NCI-H2171 treated with DMSO at 0.1 percent for 48 hours (cell line): ENCODE measurements at regions not wholly inside any gene's neighbourhood (a gene's known extent, or its start where the extent isn't known, plus 50 kb on each side); places are given as distances from the start of the nearest gene placed in this dataset.
"Not testable (repeated sequence)": the region's sequence is repeated elsewhere in the genome, so short reads cannot be mapped to it uniquely, and the experiment has no call there.

Source experiments
- DNase-seq: peaks from one replicate; lab custom pipeline; 2025; lab: John Stamatoyannopoulos, UW

DNA sequence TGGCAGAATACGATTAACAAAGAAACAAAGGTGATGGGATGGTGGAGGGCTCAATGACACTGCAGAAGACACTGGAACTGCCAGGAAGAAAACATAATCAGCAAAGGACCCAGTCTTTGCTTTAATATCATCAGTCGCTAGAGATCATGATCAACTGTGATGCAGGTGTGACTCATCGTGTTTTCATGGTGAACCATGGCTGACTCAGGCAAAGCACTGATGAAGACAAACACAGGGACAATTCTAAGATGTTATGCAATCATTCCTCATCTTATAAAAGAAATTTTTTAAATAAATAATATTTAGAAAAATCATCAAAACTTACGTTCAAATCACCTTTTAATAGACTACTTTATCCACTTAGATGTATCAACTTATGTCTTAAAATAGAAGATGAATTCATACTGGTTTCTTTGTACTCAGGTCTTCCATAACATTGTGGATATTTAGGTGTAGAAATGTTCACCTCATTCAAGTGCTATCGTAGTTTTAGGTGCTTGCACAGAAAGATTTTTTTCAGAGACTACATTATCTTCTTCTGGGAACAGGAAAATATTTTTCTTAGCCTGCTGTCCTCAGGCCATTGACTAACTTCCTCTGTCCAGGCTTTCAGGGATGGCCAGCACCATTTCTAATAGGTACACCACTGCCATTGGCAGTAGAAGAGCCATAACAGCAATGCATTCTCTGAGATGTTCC lies 673.4 kb upstream of the MEF2C start:
- DNase-seq: no peak

DNA sequence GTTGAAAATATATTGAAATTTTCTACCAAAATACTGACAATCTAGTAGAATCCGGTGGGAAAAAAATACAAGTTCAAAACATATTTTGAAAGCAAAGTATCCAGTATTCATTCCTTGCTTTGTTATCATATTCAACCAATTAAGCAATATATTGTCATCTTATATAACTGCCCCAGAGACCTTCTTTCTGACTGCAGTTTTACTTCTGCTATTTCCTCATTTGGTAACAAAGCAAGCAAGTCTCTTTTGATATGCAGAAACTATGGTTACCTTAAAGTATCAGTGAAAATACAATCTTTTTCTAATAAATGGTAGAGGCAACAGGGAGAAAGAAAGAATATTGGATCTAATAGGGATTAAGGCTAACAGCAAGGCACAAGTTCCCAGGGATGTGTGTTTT lies 663.7 kb upstream of the MEF2C start:
- no peak for DNase-seq

- DNase-seq: no peak
These were observed 662.6 kb upstream of the MEF2C start for GRCh38 chr5:89545626-89546025.

DNA sequence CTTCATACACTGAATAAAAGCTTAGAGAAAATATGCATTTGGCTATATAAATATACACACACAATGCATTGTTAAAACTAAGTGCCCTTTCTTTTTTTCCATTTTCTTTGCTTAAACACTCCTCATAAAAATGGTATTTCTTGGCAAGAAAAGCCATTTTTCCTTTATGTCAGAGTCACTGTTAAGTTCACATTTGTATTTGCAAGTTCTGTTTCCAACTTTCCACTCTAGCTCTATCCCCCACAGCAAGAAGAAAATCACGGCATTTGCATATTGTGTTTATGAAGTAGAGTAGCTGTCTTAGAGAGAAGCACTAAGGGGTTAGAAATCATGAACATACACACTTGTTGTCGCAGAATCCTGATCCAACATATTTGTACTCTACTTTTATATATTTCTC lies 662.1 kb upstream of the MEF2C start:
- no peak for DNase-seq

GRCh38 chr5:89542736-89543135 lies 659.8 kb upstream of the MEF2C start:
- DNase-seq: no peak

- no peak for DNase-seq
These were observed 654.8 kb upstream of the MEF2C start for GRCh38 chr5:89537800-89538199.

- no peak for DNase-seq
These were observed 653.0 kb upstream of the MEF2C start for GRCh38 chr5:89536020-89536419.

GRCh38 chr5:89535411-89535810 lies 652.4 kb upstream of the MEF2C start:
- DNase-seq: no peak

DNA sequence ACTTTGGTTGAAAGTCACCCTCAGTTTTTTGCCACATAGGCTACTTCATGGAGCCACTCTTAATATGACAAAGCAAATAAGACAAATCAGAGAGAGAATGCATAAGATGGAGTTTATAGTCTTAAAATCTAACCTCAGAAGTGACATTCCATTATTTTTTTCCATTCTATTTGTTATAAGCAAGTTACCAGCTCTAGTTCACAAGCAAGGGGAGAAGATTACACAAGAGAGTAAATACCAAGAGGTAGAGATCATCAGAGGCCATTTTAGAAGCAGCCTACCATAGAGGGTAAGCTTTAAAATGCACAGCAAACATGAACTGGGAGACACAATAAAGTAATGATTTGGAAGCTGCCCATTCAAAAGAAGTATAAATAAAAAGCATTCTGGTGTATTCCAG lies 651.3 kb upstream of the MEF2C start:
- no peak for DNase-seq

DNA sequence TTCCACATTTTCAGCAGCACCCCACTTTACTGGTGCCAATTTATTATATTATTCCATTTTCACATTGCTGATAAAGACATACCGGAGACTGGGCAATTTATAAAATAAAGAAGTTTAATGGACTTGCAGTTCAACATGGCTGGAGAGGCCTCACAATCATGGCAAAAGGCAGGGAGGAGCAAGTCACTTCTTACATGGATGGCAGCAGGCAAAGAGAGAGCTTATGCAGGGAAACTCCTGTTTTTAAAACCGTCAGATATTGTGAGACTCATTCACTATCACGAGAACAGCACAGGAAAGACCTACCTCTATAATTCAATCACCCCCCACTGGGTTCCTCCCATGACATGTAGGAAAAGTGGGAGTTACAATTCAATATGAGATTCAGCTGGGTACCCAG lies 641.8 kb upstream of the MEF2C start:
- DNase-seq: no peak

DNA sequence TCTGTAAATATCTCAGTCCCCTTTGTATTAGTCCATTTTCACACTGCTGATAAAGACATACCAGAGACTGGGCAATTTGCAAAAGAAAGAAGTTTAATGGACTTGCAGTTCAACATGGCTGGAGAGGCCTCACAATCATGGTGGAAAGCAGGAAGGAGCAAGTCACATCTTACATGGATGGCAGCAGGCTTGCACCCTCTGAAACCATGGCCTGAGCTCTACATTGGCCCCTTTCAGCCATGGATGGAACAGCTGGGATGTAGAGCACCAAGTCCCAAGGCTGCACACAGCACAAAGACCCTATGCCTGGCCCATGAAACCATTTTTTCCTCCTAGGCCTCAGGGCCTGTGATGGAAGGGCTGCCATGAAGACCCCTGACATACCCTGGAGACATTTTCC lies 640.9 kb upstream of the MEF2C start:
- DNase-seq: not testable (repeated sequence)

DNA sequence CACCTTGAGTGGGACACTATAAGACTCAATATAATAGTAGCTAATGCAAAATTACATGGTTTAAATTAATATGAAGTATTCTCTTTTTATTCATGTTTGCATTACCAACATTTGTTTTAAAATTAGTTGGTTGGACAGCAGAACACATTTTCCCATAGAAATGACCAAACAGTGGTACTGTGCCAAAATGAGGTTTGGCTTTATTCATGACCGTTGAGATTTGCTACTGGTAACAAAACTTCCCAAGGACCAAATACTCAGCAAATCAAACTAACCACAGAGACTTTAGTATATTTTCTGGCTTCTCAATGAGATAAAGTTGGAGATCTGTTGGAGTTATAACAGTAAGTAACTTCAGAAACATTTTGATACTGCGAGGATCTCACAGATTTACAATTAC lies 637.8 kb upstream of the MEF2C start:
- DNase-seq: no peak

DNA sequence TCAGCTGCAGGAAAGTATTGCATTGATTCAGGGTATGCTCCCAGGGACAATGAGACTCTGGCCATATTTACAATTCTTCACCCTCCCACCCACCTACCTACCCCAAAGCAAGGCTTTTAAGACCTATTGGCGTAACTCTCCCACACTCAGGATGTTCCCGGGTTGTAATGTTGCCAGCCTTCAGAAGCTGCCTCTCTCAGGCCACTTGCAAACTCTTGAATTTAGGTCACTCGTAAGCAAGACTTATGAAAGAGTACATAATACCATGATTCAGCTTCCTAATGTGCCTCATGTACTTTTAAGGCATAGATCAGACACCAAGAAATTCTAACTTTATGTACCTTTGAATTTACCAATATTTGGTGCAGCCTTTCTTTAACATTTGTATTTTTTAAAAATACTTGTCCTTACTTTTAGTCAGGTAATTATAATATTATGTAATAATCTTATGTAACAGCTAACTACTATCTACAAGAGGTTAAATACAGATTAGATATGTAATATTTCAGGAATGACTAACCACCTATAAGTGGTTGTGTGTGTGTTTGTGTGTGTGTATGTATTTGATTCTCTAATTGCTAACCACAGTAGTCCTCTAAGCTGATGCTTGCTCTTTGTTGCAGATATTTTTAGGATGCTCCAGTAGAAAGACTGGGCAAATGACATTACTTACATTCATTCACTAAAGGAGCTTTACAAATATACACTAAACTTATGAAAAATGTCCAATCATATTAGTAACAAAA lies 630.5 kb upstream of the MEF2C start:
- DNase-seq: no peak

DNA sequence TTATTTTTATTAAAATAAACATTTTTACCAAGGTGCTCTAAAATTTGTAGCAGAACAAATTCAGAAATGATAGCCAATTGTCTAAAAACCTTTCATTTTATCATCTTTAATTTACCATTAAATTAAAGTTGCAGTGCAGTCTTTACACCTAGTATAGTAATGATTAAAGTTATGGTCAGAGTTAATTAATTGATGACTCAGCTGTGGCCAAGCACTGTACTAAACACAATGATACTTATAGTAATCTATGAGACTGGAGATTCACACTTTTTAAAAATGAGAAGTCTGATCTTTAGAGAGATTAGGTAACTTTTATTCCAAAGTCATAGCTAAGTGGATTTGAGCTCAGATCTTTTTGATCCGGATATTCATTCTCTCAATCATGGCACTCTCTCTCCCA lies 621.1 kb upstream of the MEF2C start:
- no peak for DNase-seq

GRCh38 chr5:89499787-89500186 lies 616.8 kb upstream of the MEF2C start:
- DNase-seq: no peak

DNA sequence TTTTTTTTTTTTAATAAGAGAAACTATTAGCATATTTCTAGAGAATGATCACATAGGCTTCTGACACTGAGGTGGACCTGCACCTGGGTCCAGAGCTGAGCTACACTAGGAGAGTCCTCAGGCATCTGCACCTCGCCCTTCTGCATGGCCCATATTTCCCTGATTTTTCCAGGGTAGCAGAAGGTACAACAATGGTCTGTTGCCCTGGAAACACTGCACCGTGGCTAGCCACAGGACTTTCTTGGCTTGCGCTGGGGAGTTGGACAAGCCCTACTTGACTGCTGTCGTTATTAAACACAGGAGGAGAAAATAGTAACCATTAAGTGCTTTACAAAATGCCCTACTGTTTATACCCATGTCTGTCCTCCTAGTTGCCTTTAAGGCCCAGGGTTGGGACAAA lies 615.7 kb upstream of the MEF2C start:
- DNase-seq: no peak

DNA sequence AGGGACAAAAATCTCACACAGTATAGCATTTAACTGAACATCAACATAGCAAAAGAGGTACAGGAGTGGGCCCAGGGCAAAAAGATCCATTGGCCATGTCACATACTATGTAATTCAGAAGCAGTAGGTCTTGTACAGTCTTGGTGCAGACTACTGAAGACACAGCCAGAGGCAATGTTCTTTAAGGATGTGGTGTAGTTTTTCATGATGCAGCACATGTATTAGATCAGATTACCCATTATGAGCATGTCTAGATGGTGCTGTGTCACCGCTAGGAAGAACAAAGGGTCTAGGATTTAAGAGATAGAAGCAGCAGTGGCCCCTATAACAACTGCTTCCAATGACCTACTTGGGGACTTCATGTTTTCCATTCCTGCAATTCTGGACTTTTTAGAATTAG lies 610.4 kb upstream of the MEF2C start:
- no peak for DNase-seq

- DNase-seq: no peak
These were observed 602.0 kb upstream of the MEF2C start for GRCh38 chr5:89484962-89485361.

- DNase-seq: no peak
These were observed 597.5 kb upstream of the MEF2C start for GRCh38 chr5:89480406-89481007.

DNA sequence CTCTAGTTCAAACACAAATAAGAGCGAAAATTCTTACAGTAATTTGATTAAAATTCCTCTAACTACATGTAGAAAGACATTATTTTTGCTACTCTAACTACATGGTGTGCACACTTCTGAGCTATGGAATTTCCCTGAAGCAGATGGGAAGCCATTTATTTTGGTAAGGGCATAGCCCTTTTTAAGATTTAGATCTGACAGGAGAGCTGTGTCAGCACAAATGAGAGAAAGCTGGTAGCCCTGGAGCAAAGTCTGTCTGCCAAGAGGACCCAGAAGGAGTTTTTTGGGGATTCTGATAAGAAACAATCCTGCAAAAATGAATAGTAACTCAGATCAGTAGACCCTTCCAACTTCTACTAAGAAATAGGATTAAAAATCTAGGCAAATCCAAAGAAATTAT lies 595.9 kb upstream of the MEF2C start:
- no peak for DNase-seq

DNA sequence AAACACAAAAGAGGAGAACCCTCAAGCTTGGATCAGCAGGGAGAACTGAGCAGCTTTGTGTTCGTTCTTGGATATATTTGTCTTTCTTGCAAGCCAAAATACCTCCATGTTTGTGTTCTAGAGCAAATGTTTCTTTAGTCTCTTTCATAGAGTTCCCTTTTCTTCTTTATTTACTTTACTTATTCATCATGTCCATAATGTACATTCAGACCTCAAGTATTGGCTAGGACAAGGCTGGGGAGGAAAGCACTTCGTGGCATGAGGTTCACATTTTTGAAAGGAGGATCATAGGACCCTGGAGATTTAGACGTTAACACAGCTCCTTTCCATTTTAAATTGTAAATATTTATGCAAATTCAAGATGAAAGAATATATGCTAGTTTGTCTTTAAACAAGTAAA lies 590.2 kb upstream of the MEF2C start:
- DNase-seq: no peak

GRCh38 chr5:89471541-89471940 lies 588.6 kb upstream of the MEF2C start:
- no peak for DNase-seq

DNA sequence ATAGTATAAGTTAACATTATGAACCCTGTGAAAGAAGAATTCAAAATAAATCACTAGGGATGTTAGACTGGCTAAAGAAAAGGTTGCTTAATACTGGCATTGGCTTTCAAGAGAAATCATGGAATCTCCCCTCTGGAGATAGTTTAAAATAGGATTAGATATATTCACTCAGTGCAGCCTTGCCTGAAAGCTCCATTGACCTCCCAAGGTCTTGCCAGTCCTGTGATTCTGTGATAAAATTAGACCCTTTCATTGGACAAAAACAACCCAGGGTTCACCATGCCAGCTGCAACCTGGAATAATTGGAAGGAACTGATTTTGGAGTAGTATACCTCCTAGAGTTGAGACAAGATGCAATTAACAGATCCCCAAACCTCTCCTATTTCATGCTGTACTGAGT lies 588.1 kb upstream of the MEF2C start:
- no peak for DNase-seq

DNA sequence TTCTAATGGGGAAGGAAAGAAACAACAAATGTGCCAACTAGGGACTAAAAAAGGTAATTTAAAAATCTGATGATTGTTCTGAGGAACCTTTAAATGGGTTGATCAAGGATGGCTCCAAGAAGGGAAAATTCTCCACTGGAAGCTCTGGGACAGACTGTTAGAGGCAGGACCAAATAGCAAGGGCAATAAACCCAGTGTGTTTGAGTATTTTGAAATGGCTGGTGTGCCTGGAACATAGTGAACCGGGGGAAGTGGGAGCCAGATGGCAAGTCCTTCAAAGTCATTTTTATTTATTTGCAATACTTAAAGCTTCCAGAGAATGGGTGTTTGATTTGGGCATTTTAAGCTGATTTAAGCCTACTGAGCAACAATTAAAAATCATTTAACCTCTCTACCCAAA lies 587.7 kb upstream of the MEF2C start:
- no peak for DNase-seq
